KBM-7 (cell line): ENCODE measurements at regions not wholly inside any gene's neighbourhood (a gene's known extent, or its start where the extent isn't known, plus 50 kb on each side); places are given as distances from the start of the nearest gene placed in this dataset.

Source experiments
- DNase-seq: peaks from one replicate; pipeline ENCODE4 v3.0.0-alpha.2; 2015
- in situ Hi-C: fragments of 300-500 bp; cut with MboI; formaldehyde crosslinking; loops from 2 replicates; pipeline ENCODE4 v1.14.3; 2020; ENCODE audit warnings: low sequenced_read_pairs, low pct_unique_long_range_greater_than_20kb, mixed read lengths

GRCh38 chr2:71907503-71907902 is 240.2 kb downstream of the CYP26B1 start:
- no peak for DNase-seq
- in situ Hi-C loops, result no loop called here

- no peak for DNase-seq
- in situ Hi-C loops, result no loop called here
Measured at GRCh38 chr2:71906357-71906973, 241.2 kb downstream of the CYP26B1 start.

- in situ Hi-C loops, result no loop called here
- no peak for DNase-seq
Measured at GRCh38 chr2:71905205-71905604, 242.5 kb downstream of the CYP26B1 start.

GRCh38 chr2:71903841-71904240 is 243.8 kb downstream of the CYP26B1 start:
- in situ Hi-C loops, result no loop called here
- DNase-seq, result no peak

- in situ Hi-C loops, result no loop called here
- DNase-seq, result no peak
Measured at GRCh38 chr2:71901466-71901865, 246.2 kb downstream of the CYP26B1 start.

- in situ Hi-C loops, result no loop called here
- no peak for DNase-seq
Measured at GRCh38 chr2:71898851-71899681, 248.6 kb downstream of the CYP26B1 start.

GRCh38 chr2:71898375-71898774 is 249.3 kb downstream of the CYP26B1 start:
- DNase-seq, result no peak
- in situ Hi-C loops, result no loop called here

GRCh38 chr2:71897836-71898235 is 249.8 kb downstream of the CYP26B1 start:
- in situ Hi-C loops, result no loop called here
- no peak for DNase-seq

- no peak for DNase-seq
- in situ Hi-C loops, result no loop called here
Measured at GRCh38 chr2:71897137-71897480, 250.6 kb downstream of the CYP26B1 start.

- no peak for DNase-seq
- in situ Hi-C loops, result no loop called here
Measured at GRCh38 chr2:71896385-71897136, 251.1 kb downstream of the CYP26B1 start.

- in situ Hi-C loops, result no loop called here
- no peak for DNase-seq
Measured at GRCh38 chr2:71895320-71896161, 252.1 kb downstream of the CYP26B1 start.

GRCh38 chr2:71894261-71894660 is 253.4 kb downstream of the CYP26B1 start:
- DNase-seq, result no peak
- in situ Hi-C loops, result no loop called here

- DNase-seq, result no peak
Measured at GRCh38 chr2:71893646-71894045, 254.0 kb downstream of the CYP26B1 start.

GRCh38 chr2:71892896-71893295 is 254.8 kb downstream of the CYP26B1 start:
- DNase-seq, result no peak
- in situ Hi-C loops, result no loop called here

More at GRCh38 chr2:71893646-71894045, 254.0 kb downstream of the CYP26B1 start:
- in situ Hi-C loops, result no loop called here

- no peak for DNase-seq
Measured at GRCh38 chr2:71892423-71892730, 255.3 kb downstream of the CYP26B1 start.

GRCh38 chr2:71891719-71892422 is 255.8 kb downstream of the CYP26B1 start:
- in situ Hi-C loops, result no loop called here
- no peak for DNase-seq

More at GRCh38 chr2:71892423-71892730, 255.3 kb downstream of the CYP26B1 start:
- in situ Hi-C loops, result no loop called here

- in situ Hi-C loops, result no loop called here
- no peak for DNase-seq
Measured at GRCh38 chr2:71891155-71891554, 256.5 kb downstream of the CYP26B1 start.

- DNase-seq, result no peak
- in situ Hi-C loops, result no loop called here
Measured at GRCh38 chr2:71889759-71890684, 257.6 kb downstream of the CYP26B1 start.
